HG02840 (cell line): ENCODE measurements at regions not wholly inside any gene's neighbourhood (a gene's known extent, or its start where the extent isn't known, plus 50 kb on each side); places are given as distances from the start of the nearest gene placed in this dataset.

Experiments used
- ATAC-seq: cut with Tn5 transposase; IDR thresholded peaks from one replicate; pipeline ENCODE4 v1.9.1; 2021; ENCODE audit warnings: mild to moderate bottlenecking, moderate library complexity, moderate number of reproducible peaks; ENCODE audit not compliant: unreplicated experiment, low FRiP score

DNA sequence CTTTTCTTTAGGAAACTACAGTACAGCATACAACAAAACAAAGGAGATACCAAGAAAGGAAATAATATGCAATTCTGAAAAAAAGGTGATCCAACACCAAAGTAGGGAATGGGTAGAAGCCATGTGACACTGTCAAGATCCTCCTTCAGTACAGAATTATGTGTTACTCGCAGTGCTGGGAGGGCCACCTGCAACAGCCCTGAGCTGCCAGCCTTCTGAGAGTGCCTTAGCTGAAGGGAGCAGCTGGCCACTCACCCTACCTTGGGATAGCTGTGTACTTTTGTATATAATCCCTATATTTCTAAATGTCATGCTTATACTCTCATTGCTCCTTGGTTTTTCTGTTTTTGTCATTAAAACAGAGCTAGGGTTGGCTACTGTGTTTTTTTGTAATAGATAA, 1518.2 kb upstream of the PCDH20 start:
- ATAC-seq: no peak

GRCh38 chr13:62932256-62932883, 1516.7 kb upstream of the PCDH20 start:
- no peak for ATAC-seq

- ATAC-seq: no peak
Measured at GRCh38 chr13:62931853-62932252, 1516.2 kb upstream of the PCDH20 start.

GRCh38 chr13:62924395-62924794, 1508.7 kb upstream of the PCDH20 start:
- no peak for ATAC-seq

DNA sequence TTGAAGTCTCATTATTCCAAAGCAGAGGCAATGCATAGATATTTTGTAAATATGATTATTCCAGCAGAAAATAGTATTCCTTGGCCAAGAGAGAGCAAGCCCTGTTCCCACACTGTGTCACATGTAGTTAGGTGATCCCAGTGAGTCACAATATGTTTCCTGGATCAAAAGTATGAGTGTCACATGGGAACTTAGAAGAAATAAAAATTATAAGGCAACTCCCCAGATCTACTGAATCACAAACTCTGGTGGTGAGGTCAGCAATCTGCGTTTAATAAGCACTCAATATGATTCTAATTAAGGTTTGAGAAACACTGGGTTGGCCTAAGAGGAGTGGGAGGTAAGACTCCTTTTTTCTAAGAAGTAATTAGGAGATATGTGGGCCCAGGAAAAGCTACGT, 1504.5 kb upstream of the PCDH20 start:
- ATAC-seq: no peak

DNA sequence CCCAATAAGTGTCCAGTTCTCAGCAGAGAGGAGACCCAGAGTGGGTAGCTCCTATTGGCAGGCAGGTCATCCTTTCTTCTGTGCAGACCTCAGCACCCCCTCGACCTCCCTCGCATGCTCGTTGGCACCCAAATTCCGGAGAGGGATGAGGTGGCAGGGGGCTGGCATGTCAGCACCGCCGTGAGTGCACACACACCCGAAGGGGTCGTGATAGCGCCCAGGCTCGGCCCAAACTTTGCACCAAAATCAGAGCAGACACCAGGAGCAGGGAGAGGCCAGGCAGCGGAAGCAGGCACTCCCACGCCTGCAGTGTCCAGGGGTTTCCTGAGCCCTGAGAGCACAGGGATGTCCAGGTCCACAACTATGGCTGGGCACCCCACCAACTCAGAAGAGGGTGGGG, 1503.8 kb upstream of the PCDH20 start:
- ATAC-seq: no peak

GRCh38 chr13:62910541-62911060, 1495.0 kb upstream of the PCDH20 start:
- ATAC-seq: no peak

DNA sequence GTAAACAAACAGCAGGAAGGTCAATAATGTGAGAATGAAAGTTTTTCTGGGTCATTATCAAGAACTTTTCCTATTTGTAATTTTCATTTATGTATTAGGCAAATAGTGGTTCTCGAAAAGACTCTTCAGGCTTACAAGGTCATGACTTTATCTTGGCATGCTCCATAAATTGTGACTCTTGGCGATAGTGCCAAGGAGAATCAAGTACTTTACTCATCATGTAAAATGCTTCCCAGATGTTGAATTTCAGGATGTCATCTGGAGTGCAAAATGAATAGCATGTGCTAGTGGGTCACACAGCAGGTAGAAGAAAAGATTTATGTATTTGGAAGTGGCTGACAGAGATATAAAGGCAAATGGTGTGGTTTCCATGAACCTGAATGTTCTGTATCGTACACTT, 1492.7 kb upstream of the PCDH20 start:
- ATAC-seq: no peak

DNA sequence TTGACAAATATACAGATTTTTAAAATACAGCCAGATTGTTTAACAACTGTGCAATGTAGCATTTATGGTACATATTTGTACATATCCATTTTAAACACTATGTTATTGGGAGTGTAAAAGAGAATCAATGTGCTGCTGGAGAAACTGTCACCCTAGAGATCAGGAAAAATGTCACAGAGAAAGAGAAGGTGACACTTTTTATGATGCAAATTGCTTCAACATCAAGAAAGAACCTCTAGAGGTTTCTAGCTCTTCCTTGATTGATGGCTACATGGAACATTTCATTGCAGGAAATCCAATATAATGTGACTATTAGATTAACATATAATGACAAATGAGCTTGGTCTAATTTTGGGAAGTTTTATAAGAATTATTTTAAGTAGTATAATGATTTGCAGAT, 1491.2 kb upstream of the PCDH20 start:
- no peak for ATAC-seq

DNA sequence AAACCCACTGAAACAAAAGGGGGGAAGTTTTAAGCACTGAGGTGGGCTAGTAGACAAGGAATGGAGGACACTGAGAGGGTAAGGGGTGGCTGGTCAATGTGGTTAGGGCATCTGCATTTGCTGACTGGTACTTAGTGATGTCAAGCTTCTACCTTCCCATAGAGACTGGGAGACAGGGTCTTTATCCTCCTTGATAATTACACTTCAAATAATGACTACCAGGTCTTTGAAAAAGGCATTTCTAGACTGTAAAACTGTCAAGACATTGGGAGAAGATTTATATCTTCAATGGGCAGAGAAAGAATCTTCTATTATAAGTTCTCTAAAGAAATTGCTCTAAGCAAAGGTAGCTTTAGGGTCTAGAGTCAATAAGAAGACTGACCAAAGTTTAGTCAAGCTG, 1490.8 kb upstream of the PCDH20 start:
- no peak for ATAC-seq

- ATAC-seq: no peak
Measured at GRCh38 chr13:62887046-62887445, 1471.4 kb upstream of the PCDH20 start.

DNA sequence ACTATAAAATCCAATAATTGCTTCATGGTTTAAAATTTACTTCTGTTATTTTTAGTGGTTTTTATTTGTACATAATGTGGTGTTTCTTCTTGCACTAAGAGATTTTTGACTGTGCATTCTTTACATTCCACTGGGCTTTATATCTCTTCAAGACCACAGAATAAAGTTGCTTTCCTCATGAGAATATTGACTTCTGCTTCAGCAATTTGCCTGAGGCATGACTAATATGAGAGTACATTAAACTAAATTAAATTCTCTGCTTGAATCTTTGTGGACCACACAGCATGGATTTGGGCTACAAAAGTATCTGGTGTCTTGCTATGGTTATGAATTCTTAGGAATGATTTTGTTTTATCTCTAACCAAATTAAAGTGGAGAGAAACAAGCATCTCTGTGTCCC, 1463.4 kb upstream of the PCDH20 start:
- no peak for ATAC-seq

DNA sequence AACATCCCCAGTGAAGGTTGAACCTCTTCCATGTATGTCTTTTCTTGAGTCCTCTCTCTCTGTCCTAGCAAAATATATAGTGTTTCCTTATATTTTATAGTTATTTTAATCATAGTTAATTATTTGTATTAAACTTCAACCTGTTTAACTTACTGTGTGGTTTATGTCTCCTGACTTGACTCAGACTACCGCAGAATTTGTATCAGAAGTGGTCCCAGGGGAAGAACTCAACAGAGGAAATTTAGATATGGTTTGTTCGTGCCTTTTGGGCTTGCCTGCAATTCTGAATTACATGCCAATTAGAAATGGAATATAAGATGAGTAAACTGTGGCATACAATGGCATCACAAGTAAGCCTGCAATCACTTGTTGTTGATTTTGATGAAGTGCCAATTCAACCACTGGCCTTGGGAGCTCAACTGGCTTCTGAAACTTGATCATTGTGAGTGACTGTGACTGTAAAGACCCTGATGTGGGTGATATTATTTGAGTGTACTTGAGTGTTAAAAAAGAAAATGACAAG, 1459.5 kb upstream of the PCDH20 start:
- no peak for ATAC-seq

- ATAC-seq: no peak
Measured at GRCh38 chr13:62850331-62850730, 1434.7 kb upstream of the PCDH20 start.

DNA sequence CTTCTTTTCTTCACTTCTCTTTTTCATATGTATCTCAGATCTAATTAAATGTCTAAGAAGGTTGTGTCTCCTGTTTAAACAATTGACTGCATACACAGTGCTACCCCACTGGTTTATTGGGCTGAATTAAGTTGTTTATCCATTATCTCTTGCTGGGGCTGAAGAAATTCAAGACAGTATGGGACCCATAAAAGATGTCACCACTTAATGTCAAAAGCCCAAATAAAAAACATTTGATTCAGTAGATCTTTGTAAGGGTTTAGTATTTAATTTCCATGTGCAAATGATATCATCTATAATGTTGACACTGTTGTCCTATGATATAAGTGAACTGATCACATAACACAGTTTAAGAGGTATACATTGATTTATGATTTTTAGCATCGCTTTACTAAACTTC, 1431.9 kb upstream of the PCDH20 start:
- no peak for ATAC-seq

- no peak for ATAC-seq
Measured at GRCh38 chr13:62846302-62846701, 1430.7 kb upstream of the PCDH20 start.

- ATAC-seq: no peak
Measured at GRCh38 chr13:62839338-62839737, 1423.7 kb upstream of the PCDH20 start.

DNA sequence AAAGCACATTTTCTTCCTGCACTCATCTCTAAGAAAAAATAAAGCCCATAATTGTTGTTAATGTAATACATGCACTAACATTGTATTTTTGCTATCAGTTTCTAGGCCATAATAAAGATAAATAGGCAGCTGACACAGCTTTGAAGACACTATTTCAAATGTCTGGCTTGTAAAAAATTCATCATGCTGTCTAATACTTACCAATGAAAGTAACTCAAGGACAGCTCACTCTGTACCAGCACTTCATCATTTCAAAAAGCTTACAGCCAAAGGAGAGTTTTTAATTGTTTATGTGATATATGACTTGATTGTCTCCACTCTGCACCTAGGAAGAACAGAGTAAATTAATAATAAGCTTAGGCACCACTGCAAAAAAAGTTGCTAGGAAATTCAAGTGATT, 1423.3 kb upstream of the PCDH20 start:
- no peak for ATAC-seq

DNA sequence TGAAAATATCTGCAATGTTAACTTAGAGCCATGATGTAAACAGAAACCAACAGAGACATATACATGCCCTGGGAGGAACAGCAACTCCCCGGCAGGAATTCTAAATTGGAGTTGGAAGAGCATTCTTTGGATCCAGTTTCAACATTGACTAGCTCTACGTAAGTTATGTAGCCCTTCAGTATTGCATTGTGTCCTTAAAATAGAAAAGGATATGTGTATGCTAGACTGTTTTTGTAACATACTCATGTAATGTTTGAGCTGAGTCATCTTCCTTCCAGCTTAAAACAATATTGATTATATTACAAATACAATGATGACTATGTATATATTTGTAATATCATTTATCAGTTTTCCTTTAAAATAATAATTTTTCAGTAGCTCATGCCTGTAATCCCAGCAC, 1422.2 kb upstream of the PCDH20 start:
- ATAC-seq: no peak

DNA sequence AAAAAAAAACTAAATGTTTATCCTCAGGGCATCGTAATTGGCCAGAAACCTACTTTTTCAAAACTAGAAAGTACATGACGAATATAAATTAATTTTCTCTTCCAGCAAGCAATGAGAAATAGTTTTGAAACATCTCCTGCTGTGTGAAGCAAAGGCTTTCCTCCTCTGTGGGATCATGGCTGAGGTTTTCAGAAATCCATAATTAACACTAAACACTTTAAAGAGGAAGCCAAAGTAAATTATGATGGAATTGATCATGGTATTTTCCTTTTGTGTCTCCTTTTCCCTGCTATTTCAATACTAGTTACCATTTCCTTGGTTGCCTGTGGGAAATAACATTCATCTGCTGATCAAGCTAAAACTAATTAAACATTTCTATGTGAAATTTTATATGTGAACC, 1413.8 kb upstream of the PCDH20 start:
- ATAC-seq: no peak

- ATAC-seq: no peak
Measured at GRCh38 chr13:62799931-62800436, 1384.3 kb upstream of the PCDH20 start.

GRCh38 chr13:62799038-62799535, 1383.4 kb upstream of the PCDH20 start:
- ATAC-seq: no peak
